HG03442 (cell line): ENCODE measurements at regions not wholly inside any gene's neighbourhood (a gene's known extent, or its start where the extent isn't known, plus 50 kb on each side); places are given as distances from the start of the nearest gene placed in this dataset.

ENCODE experiments used
- ATAC-seq: cut with Tn5 transposase; IDR thresholded peaks from one replicate; pipeline ENCODE4 v1.9.1; 2021; ENCODE audit warnings: mild to moderate bottlenecking, moderate library complexity; ENCODE audit not compliant: unreplicated experiment

DNA sequence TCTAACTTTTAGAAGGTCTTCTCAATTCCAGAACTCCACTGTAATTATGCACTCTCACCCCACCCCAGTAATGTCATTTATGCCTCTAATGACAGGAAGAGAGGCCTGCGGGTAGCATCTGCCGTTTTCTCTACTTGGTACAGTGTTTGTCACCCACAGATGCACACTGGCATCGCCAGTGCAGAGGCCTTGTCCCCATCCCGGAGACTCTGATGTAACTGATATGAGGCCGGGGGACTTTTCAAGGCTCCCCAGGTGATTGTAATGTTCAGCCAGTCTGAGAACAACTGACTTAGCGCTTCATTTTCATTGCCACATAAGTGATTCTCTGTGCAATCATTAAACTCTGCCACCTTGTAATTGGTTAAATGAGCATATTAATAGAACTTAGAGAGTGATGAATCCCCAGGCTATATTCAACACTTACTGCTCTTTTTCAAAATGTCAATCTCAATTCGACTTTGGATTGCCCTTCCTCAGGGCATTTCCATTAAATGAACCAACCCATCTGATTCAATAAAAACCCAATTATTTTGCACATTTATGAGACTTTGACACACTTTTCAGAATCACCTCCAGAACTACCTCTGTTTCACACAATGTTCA is 113.2 kb downstream of the HERPUD2 start:
- ATAC-seq, result no peak

DNA sequence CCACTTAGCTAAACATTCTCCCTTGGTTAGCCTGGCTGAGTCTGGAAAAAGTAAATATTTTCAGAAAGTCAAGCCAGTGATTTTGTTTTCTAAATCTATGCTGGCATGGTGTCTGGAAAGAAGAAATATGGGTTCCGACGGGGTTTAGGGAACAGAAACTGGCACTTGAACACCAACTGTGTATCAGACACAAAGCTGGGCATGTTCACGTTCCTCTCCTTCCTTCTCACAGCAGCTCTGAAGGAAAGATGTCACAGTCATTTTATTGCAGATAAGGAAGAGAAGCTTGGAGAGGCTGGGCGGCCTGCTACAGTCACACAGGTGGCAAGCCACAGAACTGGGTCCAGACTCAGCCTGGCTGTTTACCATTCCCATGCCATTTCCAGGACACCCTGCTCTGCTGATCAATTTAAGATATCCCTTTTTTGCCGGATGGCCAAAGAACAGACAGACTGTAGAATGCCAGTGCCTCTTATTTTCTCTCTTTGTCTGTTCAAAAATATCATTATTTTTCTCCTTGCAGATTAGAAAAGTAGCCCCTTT is 118.8 kb downstream of the HERPUD2 start:
- no peak for ATAC-seq

DNA sequence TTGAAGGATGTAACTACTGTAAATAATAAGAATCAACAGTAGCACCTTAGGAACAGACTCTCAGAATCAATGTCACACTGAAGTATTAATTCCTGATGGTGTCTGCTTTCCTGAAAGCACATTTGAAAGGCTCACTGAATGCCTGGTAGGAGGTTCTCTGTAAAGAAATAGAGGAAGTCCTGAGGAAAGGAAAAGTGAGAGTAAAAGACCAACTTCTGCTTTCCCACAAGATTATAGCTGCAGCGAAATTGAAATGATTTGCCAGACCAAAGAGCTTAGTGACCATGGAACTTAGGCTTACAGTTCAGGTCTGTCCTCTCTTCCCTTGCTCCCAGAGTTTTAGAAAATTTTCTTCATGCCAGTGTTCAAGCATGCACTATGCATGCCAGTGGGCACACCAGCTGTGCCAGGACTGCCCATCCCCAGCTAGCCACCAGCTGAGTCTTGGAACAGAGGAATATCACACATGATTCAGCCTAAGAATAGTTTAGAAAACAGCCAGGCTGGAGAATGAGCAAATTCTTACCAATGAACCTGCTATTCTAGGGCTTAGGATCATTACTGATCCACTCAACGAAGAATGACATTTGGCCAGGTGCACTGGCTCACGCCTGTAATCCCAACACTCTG is 123.2 kb downstream of the HERPUD2 start:
- ATAC-seq, result no peak

DNA sequence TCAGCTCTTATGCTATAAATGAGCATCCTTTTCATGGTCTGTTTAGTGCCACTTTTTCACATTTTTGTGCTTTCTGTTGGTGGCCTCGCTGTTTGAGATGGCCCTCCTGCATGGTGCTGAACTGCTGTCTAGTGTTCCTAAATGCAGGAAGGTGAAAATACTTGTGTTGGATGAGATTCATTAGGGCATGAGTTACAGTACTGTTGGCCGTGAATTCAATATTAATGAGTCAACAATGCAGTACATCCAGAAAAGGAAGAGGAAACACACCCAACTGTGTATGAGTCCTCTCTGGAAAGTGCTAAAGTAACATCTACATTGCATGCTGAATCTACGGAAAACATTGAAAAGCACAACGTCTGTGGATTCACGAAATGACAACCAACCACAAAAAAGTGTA is 124.0 kb downstream of the HERPUD2 start:
- no peak for ATAC-seq

DNA sequence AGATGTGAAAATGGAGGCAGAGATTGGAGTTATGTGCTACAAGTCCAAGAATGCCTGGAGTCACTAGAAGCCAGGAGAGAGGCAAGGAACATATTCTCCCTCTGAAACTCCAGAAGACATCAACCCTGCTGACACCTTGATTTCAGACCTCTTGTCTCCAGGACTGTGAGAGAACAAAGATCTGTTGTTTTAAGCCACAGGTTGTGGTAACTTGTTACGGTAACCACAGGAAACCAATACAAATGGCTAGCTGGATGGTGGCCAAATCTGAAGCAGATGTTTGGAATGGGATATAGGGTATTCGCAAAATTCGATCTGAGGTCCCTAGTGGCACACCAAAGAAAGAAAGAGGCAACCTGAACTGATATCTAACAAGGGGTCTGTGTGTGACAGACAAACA is 129.0 kb downstream of the HERPUD2 start:
- no peak for ATAC-seq

DNA sequence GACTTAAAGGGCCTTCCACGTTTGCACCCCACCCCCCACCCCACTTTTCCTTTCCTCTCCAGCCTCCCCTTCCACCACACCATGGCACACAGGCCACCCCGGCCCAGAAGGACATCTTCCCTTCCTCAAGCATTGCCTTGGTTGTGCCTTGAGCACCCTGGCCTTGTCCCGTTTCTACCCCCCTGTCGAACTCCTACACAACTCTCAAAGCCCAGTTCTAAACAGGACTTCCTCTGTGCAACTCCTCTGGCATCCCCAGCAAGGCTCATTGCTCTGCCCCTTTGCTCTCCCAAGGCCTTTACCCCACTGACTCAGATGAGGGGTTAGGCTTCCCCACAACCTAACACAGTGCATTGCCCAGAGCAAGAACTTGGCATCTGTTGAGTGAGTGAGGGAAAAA is 136.1 kb downstream of the HERPUD2 start:
- ATAC-seq, result no peak

DNA sequence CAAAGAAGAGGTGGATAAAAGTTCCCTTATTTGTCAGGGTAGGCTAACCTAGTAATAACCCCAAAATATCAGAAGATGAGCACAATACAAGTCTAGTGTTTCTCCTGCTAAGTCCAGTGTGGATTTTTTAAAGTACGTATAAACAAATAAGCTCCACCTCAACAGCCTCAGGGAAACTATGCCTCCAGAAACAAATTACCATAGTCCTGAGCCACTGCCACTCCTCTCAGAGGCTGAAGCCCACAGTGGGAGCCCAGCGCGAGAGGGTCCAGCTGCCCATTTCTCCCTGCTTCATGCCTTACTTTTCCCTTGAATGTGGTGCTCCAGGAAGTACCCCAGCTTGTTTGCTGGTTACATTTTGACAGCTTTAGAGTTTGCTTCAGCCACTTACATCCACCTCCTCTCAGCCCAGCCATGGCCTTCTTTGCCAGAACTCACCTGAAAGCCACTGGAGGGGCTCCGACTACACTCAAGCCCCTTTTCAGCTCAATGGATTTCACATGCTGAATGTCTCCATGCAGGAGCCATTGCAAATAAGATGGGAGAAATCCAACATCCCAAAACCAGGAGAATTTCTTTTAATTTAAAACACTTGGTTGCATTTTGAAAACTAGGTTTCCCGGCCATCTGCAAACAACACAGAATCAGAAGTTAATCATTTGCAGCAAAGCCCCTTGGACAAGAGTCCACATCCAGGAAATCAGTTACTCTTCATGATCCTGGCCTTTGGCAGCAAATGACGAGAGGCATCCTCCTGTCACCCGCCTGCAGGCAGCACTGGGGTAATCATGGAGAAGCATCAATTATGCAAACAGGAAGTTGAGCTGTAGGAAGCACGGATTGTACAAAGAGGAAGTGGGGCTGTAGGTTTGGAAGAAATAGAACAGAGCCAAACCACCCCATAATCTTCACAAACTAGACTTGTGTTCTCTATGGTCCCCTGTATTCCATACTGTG is 138.1 kb downstream of the HERPUD2 start:
- ATAC-seq, result no peak

DNA sequence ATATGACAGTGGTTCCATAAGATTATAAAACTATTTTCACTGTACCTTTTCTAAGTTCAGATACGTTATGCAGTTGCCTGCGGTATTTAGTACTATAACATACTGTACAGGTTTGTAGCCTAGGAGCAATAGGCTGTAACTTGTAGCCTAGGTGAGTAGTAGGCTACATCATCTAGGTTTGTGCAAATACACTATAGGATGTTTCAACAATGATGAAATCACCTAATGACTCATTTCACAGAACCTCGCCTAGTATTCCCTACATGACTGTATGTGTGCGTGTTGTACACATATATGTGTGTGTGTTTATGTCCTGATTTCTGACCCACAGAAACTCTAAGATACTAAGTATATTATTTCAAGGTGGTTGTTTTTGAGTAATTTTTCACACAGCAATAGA is 139.0 kb downstream of the HERPUD2 start:
- ATAC-seq, result no peak

DNA sequence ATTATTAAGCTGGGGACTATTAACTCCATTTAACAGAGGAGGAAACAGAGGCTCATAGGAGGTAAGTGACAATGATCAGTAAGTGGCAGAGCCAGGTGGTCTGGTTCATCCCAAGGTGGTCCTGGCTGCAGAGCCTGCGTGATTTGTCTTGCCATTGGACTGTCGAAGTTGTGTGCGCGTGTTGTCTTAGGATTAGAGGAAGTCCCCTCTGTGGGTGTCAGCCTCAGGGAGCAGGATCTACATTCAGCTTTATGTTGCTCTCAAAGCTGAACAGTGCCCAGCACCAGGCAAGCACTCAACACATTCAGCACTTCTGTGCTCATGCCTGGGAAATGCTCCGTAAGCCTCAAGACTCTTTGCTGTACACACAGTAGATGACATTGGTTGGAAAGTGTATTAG is 139.5 kb downstream of the HERPUD2 start:
- no peak for ATAC-seq

DNA sequence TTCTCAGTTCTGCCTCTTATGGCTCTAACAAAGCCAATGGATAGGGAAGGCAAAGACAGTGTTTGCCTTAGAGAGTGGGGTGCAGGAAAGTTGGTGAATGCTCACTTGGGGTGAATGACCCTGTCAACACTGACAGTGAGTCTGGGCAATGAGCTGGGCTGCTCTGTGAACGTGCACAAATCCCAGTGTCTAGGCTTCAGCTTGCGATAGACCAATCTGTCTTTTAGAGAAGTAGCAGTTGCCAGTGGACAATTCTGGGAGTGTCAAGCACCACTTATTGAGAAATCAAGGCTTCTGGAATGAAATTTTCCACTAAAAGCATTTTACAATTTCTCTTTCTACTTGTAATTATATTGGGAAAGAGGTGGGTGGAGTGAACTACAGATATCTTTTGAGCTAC is 141.4 kb downstream of the HERPUD2 start:
- no peak for ATAC-seq

DNA sequence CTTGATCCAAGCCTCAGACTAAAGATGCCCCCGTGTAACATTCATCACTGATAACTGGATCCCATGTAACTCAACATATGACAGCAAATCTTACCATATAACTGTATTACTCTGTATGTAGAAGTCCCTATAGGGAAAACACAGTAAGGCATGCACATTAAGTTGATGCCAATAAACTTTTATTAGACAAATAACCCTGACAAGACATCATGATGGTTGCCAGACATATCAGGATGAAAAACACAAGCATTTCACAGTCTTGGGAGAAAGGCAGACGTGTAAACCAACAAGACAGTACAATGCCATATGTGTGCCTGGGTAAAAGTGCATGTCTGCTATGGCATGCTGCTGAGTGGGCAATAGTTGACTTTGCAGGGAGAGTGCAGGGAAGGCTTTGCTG is 142.2 kb downstream of the HERPUD2 start:
- ATAC-seq, result no peak

DNA sequence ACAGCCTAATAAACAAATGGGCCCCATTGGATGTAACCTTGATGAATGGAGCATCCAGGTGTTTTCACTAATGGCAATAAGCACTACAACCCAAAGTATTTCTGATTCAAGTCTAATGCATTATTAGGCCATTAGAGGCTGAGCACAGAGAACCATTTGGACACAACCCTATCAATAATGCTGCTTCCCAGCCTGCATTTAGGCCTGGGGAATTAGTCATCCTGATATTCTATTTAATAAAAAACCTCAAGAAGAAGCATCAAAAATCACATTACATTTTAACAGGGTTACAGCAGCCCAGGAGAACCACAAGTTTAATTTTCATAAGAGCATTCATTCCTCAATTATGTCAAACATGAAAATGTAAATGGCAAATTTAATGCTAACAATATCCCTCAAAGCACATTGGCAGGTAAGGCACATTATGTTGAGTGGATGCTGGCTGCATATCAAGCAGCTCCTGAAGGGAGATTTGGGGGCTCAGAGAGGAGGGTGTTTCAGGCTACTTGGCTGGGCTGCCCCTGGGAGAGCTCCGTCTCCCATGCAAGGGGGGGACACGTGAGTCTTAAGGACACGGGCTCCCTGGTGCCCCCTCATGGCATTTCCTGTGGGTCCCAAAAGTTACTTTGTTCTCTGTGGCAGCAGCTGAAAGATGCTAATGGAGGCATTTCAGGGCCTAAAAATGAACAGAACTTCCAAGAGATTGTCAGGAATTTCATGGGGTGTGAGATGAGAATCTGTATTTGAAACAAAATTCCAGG is 143.4 kb downstream of the HERPUD2 start:
- ATAC-seq, result no peak

DNA sequence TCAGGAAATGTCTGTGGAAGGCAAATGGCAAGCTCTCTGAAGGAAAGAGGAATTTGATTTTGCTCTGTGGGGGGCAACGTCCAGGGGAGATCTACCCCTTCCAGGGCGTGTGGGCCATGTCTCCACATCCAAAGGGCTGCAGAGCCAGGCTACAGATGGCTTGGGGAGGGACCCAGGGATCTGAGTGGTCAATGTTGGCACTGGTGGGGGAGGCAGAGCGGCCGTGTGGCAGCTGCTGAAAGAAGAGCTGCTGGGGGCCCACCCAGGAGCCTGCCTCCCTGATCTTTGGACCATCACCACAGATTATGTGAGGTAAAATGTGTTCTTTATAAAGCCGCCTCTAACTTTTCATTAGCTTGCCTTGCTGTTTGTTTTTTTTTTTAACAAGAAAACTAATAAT is 144.1 kb downstream of the HERPUD2 start:
- ATAC-seq, result no peak

DNA sequence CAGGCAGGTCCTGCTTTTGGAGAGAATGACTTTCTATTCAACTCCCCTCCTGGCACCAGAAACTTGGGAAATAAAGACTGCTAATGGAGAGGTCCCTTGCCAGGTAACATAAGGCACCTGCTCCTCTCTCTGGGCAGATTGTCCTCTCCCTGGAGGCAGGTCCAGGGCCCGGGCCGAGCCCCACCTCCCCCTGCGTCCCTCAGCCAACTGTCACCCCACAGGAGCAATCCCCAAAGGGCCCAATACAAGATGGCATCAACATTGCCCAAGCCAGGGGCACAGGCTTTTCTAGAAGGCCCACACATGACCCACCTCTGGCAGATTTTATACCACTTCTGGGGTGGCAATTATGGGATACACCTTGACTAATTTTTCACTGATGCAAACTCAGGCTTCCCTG is 145.2 kb downstream of the HERPUD2 start:
- no peak for ATAC-seq

DNA sequence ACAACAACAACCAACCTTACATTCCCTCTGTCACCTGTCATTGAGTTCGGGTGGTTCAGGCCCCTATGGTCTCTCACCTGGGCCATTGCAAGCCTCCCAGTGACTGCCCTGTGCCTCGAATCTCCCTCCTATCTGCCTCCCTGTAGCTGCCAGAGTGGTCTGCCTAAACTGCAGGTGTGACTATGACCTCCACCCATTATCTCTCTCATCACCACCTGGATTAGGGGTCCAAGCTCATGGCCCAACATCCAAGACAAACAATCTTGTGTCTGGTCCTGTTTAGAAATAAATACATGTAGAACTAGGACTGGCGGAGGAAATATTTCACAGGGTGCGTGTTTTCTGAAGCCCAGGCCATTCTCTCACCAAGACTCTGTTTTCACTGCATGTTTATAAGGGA is 146.6 kb downstream of the HERPUD2 start:
- no peak for ATAC-seq

DNA sequence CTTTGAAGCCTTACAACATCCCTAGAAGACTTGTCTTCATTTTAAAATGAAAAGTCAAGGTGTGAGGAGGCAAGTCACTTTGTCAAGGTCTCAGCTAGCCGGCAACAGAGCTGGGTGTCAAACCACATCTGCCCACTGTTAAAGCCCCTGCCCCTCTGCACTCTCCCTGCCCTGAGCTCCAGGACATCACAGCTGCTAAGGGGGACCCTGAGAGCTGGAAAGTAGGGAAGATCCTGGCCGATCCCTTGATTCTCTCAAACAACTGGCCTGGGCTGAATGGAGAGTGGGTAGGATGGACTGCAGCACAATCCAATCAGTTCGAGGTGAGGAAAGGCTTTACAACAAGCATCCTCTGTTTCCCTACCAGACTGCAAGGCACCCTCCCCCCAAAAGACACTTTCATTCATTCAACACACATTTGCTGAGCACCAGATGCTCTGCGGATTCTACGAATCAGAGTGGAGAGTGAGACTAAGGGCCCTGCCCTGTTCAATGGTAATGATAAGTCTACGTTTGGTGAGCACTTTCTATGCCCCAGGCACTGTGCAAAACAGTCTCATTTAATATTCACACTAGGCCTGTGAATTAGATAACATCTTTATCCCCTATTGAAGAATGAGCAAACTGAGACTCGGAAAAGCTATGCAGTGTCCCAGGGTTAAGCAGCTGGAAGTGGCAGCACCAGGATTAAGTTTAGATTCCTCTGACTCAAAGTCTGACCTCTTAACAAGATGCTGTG is 148.1 kb downstream of the HERPUD2 start:
- ATAC-seq, result no peak

DNA sequence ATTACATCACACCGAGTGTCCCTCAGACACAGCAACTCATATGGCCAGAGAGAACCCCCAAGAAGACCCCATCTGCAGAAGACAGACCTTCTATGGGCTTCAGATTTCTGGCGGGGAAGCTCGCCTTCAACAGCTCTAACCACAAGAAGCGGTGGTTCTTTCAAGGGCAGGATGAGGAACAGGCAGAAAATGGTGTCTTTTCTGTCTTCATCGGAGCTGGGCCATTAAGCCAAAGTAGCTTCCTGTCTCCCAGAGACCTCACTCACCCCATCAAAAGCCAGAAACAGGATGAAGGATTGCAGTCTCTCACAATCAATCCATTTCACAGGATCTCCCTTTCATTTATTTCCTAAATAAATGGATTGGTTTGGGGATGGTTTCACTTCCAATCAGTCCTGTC is 149.1 kb downstream of the HERPUD2 start:
- no peak for ATAC-seq

DNA sequence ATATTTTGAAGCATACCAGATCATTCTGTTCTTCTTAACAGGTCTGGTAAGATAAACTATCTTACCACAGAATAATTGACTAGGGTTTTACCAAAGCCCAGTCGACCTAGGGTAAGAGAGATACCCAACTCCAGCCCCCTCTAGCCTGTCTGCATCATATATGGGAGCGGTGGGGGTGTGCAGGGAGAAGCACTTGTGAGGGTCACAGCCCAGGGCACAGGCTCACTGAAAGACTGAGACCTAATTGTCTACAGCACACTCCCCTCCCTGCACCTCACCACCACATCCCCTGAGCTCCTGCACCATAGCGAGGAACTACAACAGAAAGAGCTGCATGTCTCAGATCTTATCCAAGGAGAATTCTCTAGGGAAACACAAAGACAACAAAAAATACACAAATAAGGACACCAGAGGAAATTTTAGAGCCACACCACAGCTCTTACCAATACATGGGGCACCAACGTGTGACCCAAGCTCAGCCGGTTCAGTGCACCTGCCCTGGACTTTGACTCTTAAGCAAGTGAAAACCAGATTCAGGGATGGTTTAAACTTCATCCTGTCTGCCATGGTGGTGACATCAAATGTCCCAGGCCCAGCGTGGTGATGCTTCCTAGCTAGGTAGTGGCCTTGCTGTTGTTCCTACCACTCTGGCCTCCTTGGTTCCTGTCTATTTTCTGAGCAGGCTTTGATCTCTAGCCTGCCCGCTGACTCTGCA is 150.8 kb downstream of the HERPUD2 start:
- no peak for ATAC-seq
